ENCODE measurements at regions not wholly inside any gene's neighbourhood (a gene's known extent, or its start where the extent isn't known, plus 50 kb on each side); places are given as distances from the start of the nearest gene placed in this dataset.
"Not testable (repeated sequence)": the region's sequence is repeated elsewhere in the genome, so short reads cannot be mapped to it uniquely, and the experiment has no call there.

DNA sequence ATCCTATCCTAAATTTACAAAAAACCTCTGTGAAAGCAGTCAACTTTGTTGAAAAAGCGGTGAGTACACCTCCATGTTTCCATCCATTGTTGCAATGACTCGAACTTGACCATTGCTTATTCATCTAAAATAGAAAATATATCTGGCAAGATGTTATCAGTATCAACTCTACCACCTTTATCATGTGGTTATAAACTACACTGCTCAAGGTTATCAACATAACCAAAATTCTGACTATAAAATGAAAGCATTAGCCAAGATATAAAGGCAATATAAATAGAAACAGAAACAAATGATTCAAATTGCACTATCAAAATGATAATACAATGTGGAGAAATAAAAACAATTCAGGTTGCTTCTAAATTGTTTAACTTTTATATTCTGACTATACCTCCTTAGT is 150.0 kb downstream of the AVL9 start:
- DNase-seq, result not testable (repeated sequence)

DNA sequence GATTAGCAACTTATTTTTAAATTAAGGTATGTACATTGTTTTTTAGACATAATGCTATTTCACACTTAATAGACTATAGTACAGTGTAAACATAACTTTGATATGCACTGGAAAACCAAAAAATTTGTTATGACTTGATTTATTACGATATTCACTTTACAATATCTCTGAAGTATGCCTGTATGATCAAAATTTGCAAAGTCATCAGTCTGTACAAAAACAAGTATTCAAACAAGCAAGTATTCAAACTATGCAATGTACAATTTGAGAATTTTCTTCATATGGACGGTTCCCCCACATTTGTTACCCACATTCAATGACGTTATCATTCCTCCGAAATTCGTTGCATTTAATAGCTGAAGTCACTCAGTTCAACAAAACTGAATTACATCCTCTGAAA is 147.9 kb downstream of the AVL9 start:
- no peak for DNase-seq

DNA sequence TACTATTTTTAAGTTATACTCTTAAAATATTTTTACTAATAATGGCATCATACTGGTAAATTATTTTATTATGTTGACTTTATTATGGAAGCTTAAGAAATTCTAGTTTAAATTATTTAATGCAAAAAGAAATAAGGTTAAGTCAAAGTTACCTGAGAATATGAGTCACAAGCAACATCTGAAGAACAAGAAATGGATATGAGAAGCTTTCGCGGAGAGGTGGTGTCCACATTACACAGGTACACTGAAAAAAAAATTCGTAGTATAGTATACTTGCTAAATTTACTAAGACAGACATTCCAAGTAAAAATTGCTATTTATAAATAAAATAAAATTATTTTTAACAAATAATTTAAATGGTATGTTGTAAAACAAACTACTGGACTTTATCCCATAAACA is 143.8 kb downstream of the AVL9 start:
- no peak for DNase-seq

DNA sequence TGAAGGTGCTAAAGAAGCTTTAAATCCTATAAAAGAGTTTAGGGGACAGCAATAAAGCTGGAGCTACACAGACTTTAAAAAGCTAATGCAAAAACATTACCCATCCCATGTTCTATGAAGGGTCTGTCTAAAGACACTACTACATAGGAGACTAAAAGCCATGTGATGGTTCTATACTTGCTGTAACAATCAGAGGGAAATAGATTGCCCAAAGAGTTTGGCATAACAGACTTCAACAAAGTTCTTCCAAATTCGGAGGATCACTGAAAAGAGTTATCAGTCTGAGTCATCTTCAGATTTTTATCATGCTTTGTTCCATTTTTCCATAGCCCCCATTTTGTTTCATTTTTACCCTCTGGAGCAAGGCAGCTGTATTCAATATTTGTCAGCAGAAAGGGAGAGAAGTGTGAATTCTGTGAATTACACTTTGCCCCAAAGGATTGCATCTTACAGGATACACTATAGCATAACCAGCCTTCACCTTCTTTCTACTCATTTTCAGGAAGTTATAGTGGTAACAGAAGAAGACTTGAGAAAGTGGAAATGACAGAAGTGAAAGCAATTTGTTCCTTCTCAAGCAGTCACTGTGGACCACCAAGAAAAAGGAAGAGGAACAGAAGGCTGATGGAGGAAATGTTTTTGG is 143.3 kb downstream of the AVL9 start:
- DNase-seq, result not testable (repeated sequence)
